ENCODE measurements at regions not wholly inside any gene's neighbourhood (a gene's known extent, or its start where the extent isn't known, plus 50 kb on each side); places are given as distances from the start of the nearest gene placed in this dataset.

DNA sequence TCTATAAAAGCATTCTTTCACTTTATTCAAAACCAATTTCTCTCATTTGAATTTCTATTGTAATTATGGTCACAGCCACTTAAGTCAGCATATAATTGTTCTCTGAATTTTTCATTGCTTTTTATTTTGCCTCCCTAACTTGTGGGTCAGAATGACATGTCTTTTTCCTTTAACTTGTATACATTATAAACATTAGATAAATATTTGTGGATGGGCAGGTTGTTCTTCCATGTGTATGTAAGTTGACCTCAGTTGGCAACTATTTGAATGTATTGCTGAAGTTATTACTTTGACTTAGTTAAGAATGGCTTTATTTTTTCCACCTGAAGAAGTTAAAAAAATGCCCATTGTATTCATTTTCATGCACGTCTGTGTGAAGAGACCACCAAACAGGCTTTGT lies 83.0 kb upstream of the MAP3K7 start:
- Mint-ChIP-seq H3K27ac (no peak overlapping the region), H3K4me3 (no peak overlapping the region), H3K27me3 (peaks cover 11 to 32% of the 10 kb centered on the region in 2 donors), H3K4me1 (ENCODE audit: low read depth in 2 of 2) (no peaks in the 10 kb centered on the region), H3K9me3 (no peaks in the 10 kb centered on the region), H3K36me3 (no peaks in the 10 kb centered on the region)
- DNase-seq (ENCODE audit: low spot score) (no peak), ATAC-seq (no peak)

DNA sequence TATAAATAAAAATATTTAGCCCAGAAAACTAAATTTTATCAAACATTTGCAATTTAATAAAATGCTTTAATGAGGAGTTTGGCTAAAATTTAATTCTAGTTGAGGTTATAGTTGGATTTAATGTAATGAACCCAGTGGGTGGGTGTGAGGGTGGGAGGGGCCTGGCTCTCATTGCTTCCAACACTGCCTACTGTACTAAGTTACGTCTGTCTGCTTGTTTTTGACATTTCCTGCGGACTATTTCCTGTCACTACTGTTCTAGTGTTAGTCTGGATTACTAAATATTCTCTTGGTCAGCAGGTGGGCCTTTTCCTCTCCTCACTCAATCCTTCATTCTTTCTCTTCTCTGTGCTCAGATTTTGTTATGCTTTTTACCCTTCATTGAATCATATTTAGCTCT lies 82.5 kb upstream of the MAP3K7 start:
- Mint-ChIP-seq H3K4me1 (ENCODE audit: low read depth in 2 of 2) (no peaks in the 10 kb centered on the region), H3K9me3 (no peaks in the 10 kb centered on the region), H3K27me3 (peaks cover 9 to 32% of the 10 kb centered on the region in 2 donors), H3K4me3 (no peak overlapping the region), H3K27ac (no peak overlapping the region), H3K36me3 (no peaks in the 10 kb centered on the region)
- ATAC-seq (no peak), DNase-seq (ENCODE audit: low spot score) (no peak)

- ATAC-seq (no peak), DNase-seq (ENCODE audit: low spot score) (no peak)
- Mint-ChIP-seq H3K4me3 (no peak overlapping the region), H3K9me3 (no peaks in the 10 kb centered on the region), H3K36me3 (no peaks in the 10 kb centered on the region), H3K4me1 (ENCODE audit: low read depth in 2 of 2) (no peaks in the 10 kb centered on the region), H3K27ac (no peak overlapping the region), H3K27me3 (peaks cover 5 to 26% of the 10 kb centered on the region in 2 donors)
Measured at GRCh38 chr6:90668141-90668540, 81.3 kb upstream of the MAP3K7 start.

GRCh38 chr6:90663873-90664272 lies 77.0 kb upstream of the MAP3K7 start:
- Mint-ChIP-seq H3K27me3 (peaks cover 6 to 16% of the 10 kb centered on the region in 2 donors), H3K9me3 (no peaks in the 10 kb centered on the region), H3K27ac (no peak overlapping the region), H3K4me3 (no peak overlapping the region), H3K36me3 (no peaks in the 10 kb centered on the region), H3K4me1 (ENCODE audit: low read depth in 2 of 2) (no peaks in the 10 kb centered on the region)
- no peak for ATAC-seq
- no peak for DNase-seq (ENCODE audit: low spot score)

GRCh38 chr6:90663106-90663505 lies 76.2 kb upstream of the MAP3K7 start:
- H3K27me3 Mint-ChIP-seq: peaks cover 10 to 24% of the 10 kb centered on the region in 2 donors
- no peaks in the 10 kb centered on the region for H3K4me1 Mint-ChIP-seq (ENCODE audit: low read depth in 2 of 2)
- no peaks in the 10 kb centered on the region for H3K9me3 Mint-ChIP-seq
- no peak overlapping the region for H3K4me3 Mint-ChIP-seq
- ATAC-seq: no peak
- H3K36me3 Mint-ChIP-seq: no peaks in the 10 kb centered on the region
- no peak overlapping the region for H3K27ac Mint-ChIP-seq
- DNase-seq (ENCODE audit: low spot score): no peak

- no peaks in the 10 kb centered on the region for H3K4me1 Mint-ChIP-seq (ENCODE audit: low read depth in 2 of 2)
- ATAC-seq: no peak
- no peaks in the 10 kb centered on the region for H3K9me3 Mint-ChIP-seq
- no peak overlapping the region for H3K27ac Mint-ChIP-seq
- H3K4me3 Mint-ChIP-seq: no peak overlapping the region
- DNase-seq (ENCODE audit: low spot score): no peak
- no peaks in the 10 kb centered on the region for H3K36me3 Mint-ChIP-seq
- H3K27me3 Mint-ChIP-seq: peaks cover 15 to 39% of the 10 kb centered on the region in 2 donors
Measured at GRCh38 chr6:90660931-90661330, 74.1 kb upstream of the MAP3K7 start.

DNA sequence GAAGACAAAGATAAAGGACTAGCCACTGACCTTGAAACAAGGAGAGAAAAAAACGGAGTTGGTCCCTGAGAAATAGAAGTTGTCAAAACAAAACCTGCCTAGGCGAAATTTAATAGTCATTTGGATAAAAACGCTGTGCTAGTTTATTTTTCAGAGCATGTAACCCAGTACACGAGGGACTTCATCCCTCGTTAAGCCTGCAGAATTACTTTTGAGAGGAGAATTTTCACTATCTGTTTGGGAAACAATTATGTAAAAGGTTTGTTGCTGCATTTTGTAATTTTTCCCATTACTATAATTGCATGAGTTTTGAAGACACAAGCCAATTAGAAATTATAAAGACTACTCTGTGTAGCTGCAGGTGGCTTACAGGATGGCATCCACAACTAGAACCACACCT lies 71.6 kb upstream of the MAP3K7 start:
- Mint-ChIP-seq H3K36me3 (no peaks in the 10 kb centered on the region), H3K4me1 (ENCODE audit: low read depth in 2 of 2) (no peaks in the 10 kb centered on the region), H3K27ac (no peak overlapping the region), H3K27me3 (peaks cover 18 to 40% of the 10 kb centered on the region in 2 donors), H3K4me3 (no peak overlapping the region), H3K9me3 (no peaks in the 10 kb centered on the region)
- no peak for ATAC-seq
- DNase-seq (ENCODE audit: low spot score): no peak

GRCh38 chr6:90656325-90656724 lies 69.5 kb upstream of the MAP3K7 start:
- H3K4me3 Mint-ChIP-seq: no peak overlapping the region

DNA sequence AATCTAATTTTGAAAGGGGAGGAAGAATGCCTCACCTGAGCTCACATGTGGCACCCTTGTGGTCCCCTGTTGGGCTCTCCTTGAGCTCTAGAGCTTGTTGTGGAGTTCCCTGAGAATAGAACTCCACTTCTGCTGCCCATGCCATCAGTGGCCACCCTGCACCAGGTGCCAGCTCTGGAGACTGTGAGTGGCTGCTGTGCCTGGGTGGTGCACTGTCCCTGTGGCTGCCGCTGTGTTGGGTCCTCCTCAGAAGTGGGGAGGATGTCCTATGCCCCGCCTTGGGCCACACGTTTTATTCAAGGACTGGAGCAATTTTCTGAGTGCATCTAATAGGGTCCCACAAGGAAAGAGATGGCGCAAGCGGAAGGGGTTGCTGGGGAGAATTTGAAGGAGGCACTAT lies 67.9 kb upstream of the MAP3K7 start:
- Mint-ChIP-seq H3K27ac (no peak overlapping the region), H3K4me1 (ENCODE audit: low read depth in 2 of 2) (no peaks in the 10 kb centered on the region), H3K27me3 (peaks cover 24 to 48% of the 10 kb centered on the region in 2 donors), H3K4me3 (no peak overlapping the region), H3K9me3 (no peaks in the 10 kb centered on the region), H3K36me3 (no peaks in the 10 kb centered on the region)
- DNase-seq (ENCODE audit: low spot score) (no peak), ATAC-seq (peak in 1 of 2 donors; percentile 60)

More at GRCh38 chr6:90656325-90656724, 69.5 kb upstream of the MAP3K7 start:
- Mint-ChIP-seq H3K36me3 (no peaks in the 10 kb centered on the region), H3K27me3 (peaks cover 21 to 40% of the 10 kb centered on the region in 2 donors), H3K4me1 (ENCODE audit: low read depth in 2 of 2) (no peaks in the 10 kb centered on the region), H3K9me3 (no peaks in the 10 kb centered on the region), H3K27ac (no peak overlapping the region)
- ATAC-seq: no peak
- DNase-seq (ENCODE audit: low spot score): no peak

DNA sequence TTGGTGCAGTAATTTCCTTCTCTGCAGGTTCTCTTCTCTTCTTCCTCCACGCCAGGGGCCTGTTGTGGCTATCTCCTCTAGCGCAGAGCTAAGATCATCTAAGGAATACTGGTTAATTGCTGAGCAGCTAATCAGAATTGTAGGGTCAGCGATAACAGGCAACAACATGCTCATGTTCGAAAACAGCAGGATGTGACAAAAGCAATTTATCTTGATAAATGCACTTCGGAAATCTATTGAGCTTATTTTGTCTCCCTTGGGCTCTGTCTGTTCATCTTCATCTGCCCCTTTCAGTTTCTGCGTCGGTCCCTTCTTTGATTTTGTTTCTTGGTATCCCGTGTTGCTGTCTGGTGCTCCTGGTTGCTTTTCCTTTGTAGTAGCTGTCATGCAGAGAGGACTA lies 67.3 kb upstream of the MAP3K7 start:
- Mint-ChIP-seq H3K4me3 (no peak overlapping the region), H3K27me3 (peaks cover 21 to 48% of the 10 kb centered on the region in 2 donors), H3K36me3 (no peaks in the 10 kb centered on the region), H3K9me3 (no peaks in the 10 kb centered on the region), H3K27ac (no peak overlapping the region), H3K4me1 (ENCODE audit: low read depth in 2 of 2) (no peaks in the 10 kb centered on the region)
- ATAC-seq (no peak), DNase-seq (ENCODE audit: low spot score) (no peak)

DNA sequence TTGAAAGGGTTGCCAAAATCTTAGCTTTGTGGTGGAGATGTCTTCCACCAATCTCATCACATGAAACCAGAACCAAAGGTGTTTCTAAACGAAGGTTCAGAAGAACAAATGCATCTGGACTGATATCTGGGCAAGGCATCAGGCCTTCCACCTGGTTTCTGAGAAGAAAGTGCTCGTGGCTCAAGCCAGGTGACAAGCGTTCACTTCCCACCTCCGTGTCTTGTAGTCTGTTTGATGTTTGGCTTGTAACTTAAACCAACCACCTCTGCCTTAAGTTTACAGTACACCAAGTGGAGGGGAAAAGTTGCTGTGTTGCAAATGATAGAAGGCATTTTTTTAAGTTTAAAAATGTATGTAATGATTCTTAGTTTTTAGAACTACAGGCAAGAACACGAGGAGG lies 66.9 kb upstream of the MAP3K7 start:
- peaks cover 19 to 44% of the 10 kb centered on the region in 2 donors for H3K27me3 Mint-ChIP-seq
- no peak for DNase-seq (ENCODE audit: low spot score)
- no peaks in the 10 kb centered on the region for H3K36me3 Mint-ChIP-seq
- no peak overlapping the region for H3K4me3 Mint-ChIP-seq
- no peak overlapping the region for H3K27ac Mint-ChIP-seq
- no peaks in the 10 kb centered on the region for H3K4me1 Mint-ChIP-seq (ENCODE audit: low read depth in 2 of 2)
- H3K9me3 Mint-ChIP-seq: no peaks in the 10 kb centered on the region
- no peak for ATAC-seq

GRCh38 chr6:90650041-90650940 lies 63.4 kb upstream of the MAP3K7 start:
- H3K36me3 Mint-ChIP-seq: no peaks in the 10 kb centered on the region
- peaks cover 16 to 25% of the 10 kb centered on the region in 2 donors for H3K27me3 Mint-ChIP-seq
- no peak overlapping the region for H3K4me3 Mint-ChIP-seq
- H3K9me3 Mint-ChIP-seq: no peaks in the 10 kb centered on the region
- no peak overlapping the region for H3K27ac Mint-ChIP-seq
- H3K4me1 Mint-ChIP-seq (ENCODE audit: low read depth in 2 of 2): no peaks in the 10 kb centered on the region
- DNase-seq (ENCODE audit: low spot score): no peak
- no peak for ATAC-seq

GRCh38 chr6:90648873-90649272 lies 62.0 kb upstream of the MAP3K7 start:
- H3K4me1 Mint-ChIP-seq (ENCODE audit: low read depth in 2 of 2): no peaks in the 10 kb centered on the region
- DNase-seq (ENCODE audit: low spot score) (no peak), ATAC-seq (no peak)
- peaks cover 11 to 17% of the 10 kb centered on the region in 2 donors for H3K27me3 Mint-ChIP-seq
- H3K36me3 Mint-ChIP-seq: no peaks in the 10 kb centered on the region
- H3K4me3 Mint-ChIP-seq: no peak overlapping the region
- no peak overlapping the region for H3K27ac Mint-ChIP-seq
- H3K9me3 Mint-ChIP-seq: no peaks in the 10 kb centered on the region

DNA sequence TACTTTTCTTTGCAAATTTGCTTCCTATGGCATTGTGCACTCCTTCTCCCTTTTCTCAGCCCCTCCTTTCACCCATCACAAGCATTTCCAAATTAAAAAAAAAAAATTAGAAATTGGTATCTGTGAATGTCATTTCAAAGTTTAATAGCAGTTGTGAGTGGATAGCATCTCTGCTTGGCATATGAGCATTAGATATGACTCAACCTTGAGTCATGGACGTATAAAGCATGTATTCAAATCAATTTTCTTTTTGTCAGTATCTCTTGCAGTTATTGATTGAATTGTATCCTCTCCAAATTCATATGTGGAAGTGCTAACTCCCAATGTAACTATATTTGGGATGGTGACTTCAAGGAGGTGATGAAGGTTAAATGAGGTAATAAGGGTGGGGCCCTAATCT lies 60.1 kb upstream of the MAP3K7 start:
- Mint-ChIP-seq H3K4me3 (no peak overlapping the region), H3K4me1 (ENCODE audit: low read depth in 2 of 2) (no peaks in the 10 kb centered on the region), H3K27me3 (peaks cover 10 to 28% of the 10 kb centered on the region in 2 donors), H3K9me3 (no peaks in the 10 kb centered on the region), H3K27ac (no peak overlapping the region), H3K36me3 (no peaks in the 10 kb centered on the region)
- DNase-seq (ENCODE audit: low spot score): no peak
- ATAC-seq: no peak

Measured in natural killer cell treated with Interleukin-12 subunit alpha and Interleukin-12 subunit beta and Interleukin-15 and Interleukin-18, amount 100 ng/mL, for 72 hours (primary cell).